GM23338 (cell line): ENCODE measurements at regions not wholly inside any gene's neighbourhood (a gene's known extent, or its start where the extent isn't known, plus 50 kb on each side); places are given as distances from the start of the nearest gene placed in this dataset.

Source experiments
- ATAC-seq: fragments of 200-7000 bp; cut with Tn5 transposase; 3 replicates; pipeline ENCODE4 v1.9.1; 2020
- DNase-seq: peaks from one replicate; pipeline ENCODE4 v3.0.0-alpha.2; 2015; ENCODE audit warnings: low spot score
- H2AFZ ChIP-seq: fragments of 200-600 bp; sonication (generic); 2 replicates; pipeline ENCODE4 v1.8.0; 2016; ENCODE audit warnings: antibody characterized with exemption, mild to moderate bottlenecking, moderate library complexity
- H3F3A ChIP-seq: fragments of 200-600 bp; sonication (generic); replicated peaks from 2 replicates; pipeline ENCODE4 v1.8.0; 2017; ENCODE audit warnings: antibody characterized with exemption, mixed run types, low read depth
- H3K27ac ChIP-seq: fragments of 200-600 bp; sonication (generic); 2 replicates; pipeline ENCODE4 v1.6.1; 2016; ENCODE audit warnings: low read depth
- H3K27me3 ChIP-seq: fragments of 200-600 bp; sonication (generic); 2 replicates; pipeline ENCODE4 v1.8.0; 2016; ENCODE audit warnings: mild to moderate bottlenecking, mixed run types, moderate library complexity; ENCODE audit not compliant: insufficient read depth
- H3K36me3 ChIP-seq: fragments of 200-600 bp; sonication (generic); 2 replicates; pipeline ENCODE4 v1.8.0; 2016; ENCODE audit warnings: mild to moderate bottlenecking; ENCODE audit not compliant: insufficient read depth
- H3K4me1 ChIP-seq: fragments of 200-600 bp; sonication (generic); 2 replicates; pipeline ENCODE4 v1.8.0; 2016; ENCODE audit warnings: mild to moderate bottlenecking, moderate library complexity; ENCODE audit not compliant: insufficient read depth
- H3K4me2 ChIP-seq: fragments of 200-600 bp; sonication (generic); 2 replicates; pipeline ENCODE4 v1.7.1; 2017; ENCODE audit warnings: mixed run types
- H3K4me3 ChIP-seq: fragments of 200-600 bp; sonication (generic); 2 replicates; pipeline ENCODE4 v1.6.1; 2016; ENCODE audit warnings: mixed run types
- H3K79me2 ChIP-seq: fragments of 200-600 bp; sonication (generic); replicated peaks from 2 replicates; pipeline ENCODE4 v1.8.0; 2017; ENCODE audit warnings: mild to moderate bottlenecking; ENCODE audit not compliant: insufficient read depth
- H3K9me2 ChIP-seq: fragments of 200-600 bp; sonication (generic); 2 replicates; pipeline ENCODE4 v1.8.0; 2017; ENCODE audit not compliant: insufficient read depth
- H4K20me1 ChIP-seq: fragments of 200-600 bp; sonication (generic); replicated peaks from 2 replicates; pipeline ENCODE4 v1.8.0; 2017; ENCODE audit warnings: mild to moderate bottlenecking; ENCODE audit not compliant: insufficient read depth
- H3K27ac Mint-ChIP-seq: 2 replicates; pipeline ENCODE4 v1.8.0; 2020; ENCODE audit warnings: inconsistent platforms, mild to moderate bottlenecking, moderate library complexity, mixed read lengths
- H3K27me3 Mint-ChIP-seq: 3 replicates; pipeline ENCODE4 v1.8.0; 2022; ENCODE audit warnings: low read depth, mild to moderate bottlenecking, moderate library complexity, mixed read lengths, inconsistent platforms; ENCODE audit not compliant: insufficient read depth, poor library complexity
- H3K36me3 Mint-ChIP-seq: 3 replicates; pipeline ENCODE4 v1.8.0; 2021; ENCODE audit warnings: low read depth, mild to moderate bottlenecking, inconsistent platforms, moderate library complexity, mixed read lengths
- H3K4me1 Mint-ChIP-seq: 3 replicates; pipeline ENCODE4 v1.8.0; 2020; ENCODE audit warnings: mild to moderate bottlenecking, inconsistent platforms, mixed read lengths
- H3K4me3 Mint-ChIP-seq: 3 replicates; pipeline ENCODE4 v1.8.0; 2021; ENCODE audit warnings: moderate library complexity, mild to moderate bottlenecking, inconsistent platforms, mixed read lengths
- H3K9me3 Mint-ChIP-seq: 3 replicates; pipeline ENCODE4 v1.8.0; 2020; ENCODE audit warnings: moderate library complexity, mild to moderate bottlenecking, inconsistent platforms, mixed read lengths
- CREB1 ChIP-seq: fragments of 250-450 bp; sonication (Bioruptor Pico); IDR thresholded peaks from 2 replicates; pipeline ENCODE4 v1.5.0; 2020; ENCODE audit warnings: low read depth, mild to moderate bottlenecking, moderate library complexity
- CTCF ChIP-seq, 2 experiments: fragments of 200-600 bp in 1 of 2; sonication (generic) in 1 of 2; conservative IDR thresholded peaks; 2 replicates each; pipeline versions ENCODE4 v1.5.1 to v1.6.1; 2016 to 2017; ENCODE audit warnings: antibody characterized with exemption in 2 of 2, low read depth in 2 of 2, mild to moderate bottlenecking in 2 of 2, moderate library complexity in 1 of 2
- EZH2 ChIP-seq: fragments of 200-600 bp; sonication (generic); IDR thresholded peaks from one replicate; pipeline ENCODE4 v1.8.0; 2017; ENCODE audit warnings: antibody characterized with exemption, mild to moderate bottlenecking, low read depth; ENCODE audit not compliant: unreplicated experiment
- EZH2phosphoT487 ChIP-seq: fragments of 200-600 bp; sonication (generic); IDR thresholded peaks from one replicate; pipeline ENCODE4 v1.8.1; 2018; ENCODE audit warnings: antibody characterized with exemption; ENCODE audit not compliant: unreplicated experiment
- NANOG ChIP-seq: IDR thresholded peaks from 2 replicates; pipeline ENCODE4 v1.6.1; 2016; ENCODE audit warnings: antibody characterized with exemption, borderline replicate concordance
- POLR2AphosphoS5 ChIP-seq: IDR thresholded peaks from 2 replicates; pipeline ENCODE4 v1.6.1; 2016; ENCODE audit warnings: antibody characterized with exemption, low read depth
- REST ChIP-seq: IDR thresholded peaks from one replicate; pipeline ENCODE4 v1.6.1; 2018; ENCODE audit warnings: antibody characterized with exemption; ENCODE audit not compliant: unreplicated experiment
- STAT1 ChIP-seq: IDR thresholded peaks from one replicate; pipeline ENCODE4 v1.6.1; 2016; ENCODE audit warnings: antibody characterized with exemption; ENCODE audit not compliant: unreplicated experiment
- ZNF114 ChIP-seq: fragments of 250-450 bp; sonication (Bioruptor Pico); IDR thresholded peaks from 2 replicates; pipeline ENCODE4 v1.5.0; 2020; ENCODE audit warnings: mild to moderate bottlenecking, moderate library complexity
- ZNF462 ChIP-seq: fragments of 250-450 bp; sonication (Bioruptor Pico); IDR thresholded peaks from 2 replicates; pipeline ENCODE4 v1.5.0; 2020; ENCODE audit warnings: mild to moderate bottlenecking, moderate library complexity

GRCh38 chr13:54927538-54927937, 1898.9 kb downstream of the OLFM4 start (continued):
- TF ChIP-seq ZNF462 (CRISPR knock-in tag) (no peak), EZH2phosphoT487 (no peak), STAT1 (no peak), CTCF (conservative IDR thresholded peaks at IDR 0.05; ENCODE audit: low read depth in 2 of 2) (no peak)

- Histone ChIP-seq H2AFZ (peak overlapping the region; percentile 28; the same call in 1 of the 2 replicates), H3K4me3 (no peak overlapping the region), H3K36me3 (no peaks in the 10 kb centered on the region), H4K20me1 (no peaks in the 10 kb centered on the region), H3K27ac (no peak overlapping the region), H3K27me3 (no peaks in the 10 kb centered on the region), H3K4me1 (no peaks in the 10 kb centered on the region), H3K4me2 (no peak overlapping the region), H3F3A (no peaks in the 10 kb centered on the region), H3K9me2 (peaks cover under 1% of the 10 kb centered on the region; the same call in 1 of the 2 replicates), H3K79me2 (no peaks in the 10 kb centered on the region)
- peaks cover 14% of the 10 kb centered on the region for H3K9me3 Mint-ChIP-seq
- no peak for DNase-seq
- H3K27ac Mint-ChIP-seq: no peak overlapping the region
- ATAC-seq: no peak
- H3K4me1 Mint-ChIP-seq: no peaks in the 10 kb centered on the region
- peaks cover 3% of the 10 kb centered on the region for H3K27me3 Mint-ChIP-seq
- H3K36me3 Mint-ChIP-seq: peaks cover 15% of the 10 kb centered on the region
- no peak overlapping the region for H3K4me3 Mint-ChIP-seq
- TF ChIP-seq CREB1 (no peak), EZH2 (no peak), POLR2AphosphoS5 (no peak), EZH2phosphoT487 (no peak), NANOG (no peak), REST (no peak), ZNF114 (CRISPR knock-in tag) (no peak), CTCF (conservative IDR thresholded peaks at IDR 0.05; ENCODE audit: low read depth in 2 of 2) (no peak)
Measured at GRCh38 chr13:54928071-54928470, 1899.5 kb downstream of the OLFM4 start.
